ENCODE measurements at regions not wholly inside any gene's neighbourhood (a gene's known extent, or its start where the extent isn't known, plus 50 kb on each side); places are given as distances from the start of the nearest gene placed in this dataset.

DNA sequence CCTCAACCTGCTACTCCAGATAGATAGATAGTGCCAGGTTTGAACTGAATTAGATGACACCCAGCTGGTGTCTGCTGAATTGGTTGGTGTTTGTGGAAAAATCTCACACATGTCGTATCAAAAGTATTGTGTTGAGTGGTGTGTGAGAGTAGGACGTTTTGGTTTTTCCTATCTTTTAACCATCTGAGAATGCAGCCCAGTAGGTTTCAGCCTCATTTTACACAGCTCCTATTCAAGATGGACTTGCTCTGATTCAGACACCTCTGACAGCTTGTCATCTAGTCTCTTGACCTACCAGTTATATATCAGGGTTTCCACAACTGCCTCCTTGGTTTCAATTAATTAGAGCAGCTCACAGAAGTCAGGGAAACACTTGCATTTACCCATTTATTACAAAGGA lies 254.4 kb downstream of the KTN1 start:
- DNase-seq = no peak
- H3K27me3 ChIP-seq (ENCODE audit: insufficient read depth, low read length) = no peaks in the 10 kb centered on the region
- no peak overlapping the region for H2BK120ac ChIP-seq (ENCODE audit: insufficient read depth, low read length, poor library complexity)
- no peaks in the 10 kb centered on the region for H3K79me2 ChIP-seq (ENCODE audit: control insufficient read depth, insufficient read depth, low read length, poor library complexity)
- no peak overlapping the region for H2BK12ac ChIP-seq (ENCODE audit: low read length)
- peaks cover 2% of the 10 kb centered on the region for H3K9me3 ChIP-seq (ENCODE audit: insufficient read depth, low read depth, low read length)
- no peak overlapping the region for H2BK5ac ChIP-seq (ENCODE audit: low read depth, low read length, poor library complexity)
- no peak overlapping the region for H2AK5ac ChIP-seq (ENCODE audit: low read length)
- H3K36me3 ChIP-seq (ENCODE audit: control insufficient read depth in 1 of 2, insufficient read depth in 2 of 2, low read length in 2 of 2) = no peaks in the 10 kb centered on the region
- H3K23ac ChIP-seq (ENCODE audit: low read length) = no peak overlapping the region
- no peak overlapping the region for H3K18ac ChIP-seq (ENCODE audit: low read length)
- H4K91ac ChIP-seq (ENCODE audit: low read depth, low read length) = no peak overlapping the region
- no peaks in the 10 kb centered on the region for H3K4me1 ChIP-seq (ENCODE audit: control insufficient read depth in 1 of 2, insufficient read depth in 2 of 2, low read length in 2 of 2)
- no peak overlapping the region for H3K27ac ChIP-seq (ENCODE audit: low read depth, low read length)
- no peak overlapping the region for H3K4me2 ChIP-seq (ENCODE audit: low read length)
- WGBS (ENCODE audit: extremely low coverage, insufficient coverage, insufficient read length) = no CpG with 5 or more reads among the region's 2 CpGs
- H3K14ac ChIP-seq (ENCODE audit: low read length) = no peak overlapping the region
- no peak overlapping the region for H2AFZ ChIP-seq (ENCODE audit: insufficient read depth, low read length, poor library complexity)
- H3K4ac ChIP-seq (ENCODE audit: low read depth, low read length) = no peak overlapping the region
- H4K12ac ChIP-seq (ENCODE audit: low read depth, low read length) = no peak overlapping the region
- no peak overlapping the region for H3K4me3 ChIP-seq (ENCODE audit: low read depth, low read length)
- H4K8ac ChIP-seq (ENCODE audit: low read depth, low read length) = no peak overlapping the region
- no peak overlapping the region for H3K9ac ChIP-seq (ENCODE audit: low read length)
- H3K79me1 ChIP-seq (ENCODE audit: low read length) = no peaks in the 10 kb centered on the region

DNA sequence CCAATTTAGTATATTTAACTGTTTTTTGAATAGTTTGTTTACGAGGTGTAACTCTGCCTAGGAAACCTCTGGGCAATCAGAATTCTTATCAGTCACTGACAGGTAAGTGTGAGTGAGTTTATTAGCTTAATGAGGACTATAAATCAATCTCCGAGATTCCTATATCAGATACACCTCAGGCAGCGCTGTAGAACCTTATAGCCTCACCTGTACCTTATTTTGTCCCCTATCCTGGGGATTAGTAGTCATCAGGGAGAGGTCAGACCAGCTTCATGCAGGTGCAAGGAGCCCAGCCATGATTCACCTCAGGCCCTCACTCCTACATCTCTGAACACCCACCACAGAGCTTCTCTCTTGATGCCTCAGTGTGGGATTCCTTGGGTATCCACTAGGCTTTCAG lies 256.0 kb downstream of the KTN1 start:
- Histone ChIP-seq H3K79me2 (ENCODE audit: control insufficient read depth, insufficient read depth, low read length, poor library complexity) (no peaks in the 10 kb centered on the region), H3K9ac (ENCODE audit: low read length) (no peak overlapping the region), H2BK12ac (ENCODE audit: low read length) (no peak overlapping the region), H2BK120ac (ENCODE audit: insufficient read depth, low read length, poor library complexity) (no peak overlapping the region), H3K27ac (ENCODE audit: low read depth, low read length) (no peak overlapping the region), H4K91ac (ENCODE audit: low read depth, low read length) (no peak overlapping the region), H3K36me3 (ENCODE audit: control insufficient read depth in 1 of 2, insufficient read depth in 2 of 2, low read length in 2 of 2) (no peaks in the 10 kb centered on the region), H2BK5ac (ENCODE audit: low read depth, low read length, poor library complexity) (no peak overlapping the region), H4K12ac (ENCODE audit: low read depth, low read length) (no peak overlapping the region), H2AK5ac (ENCODE audit: low read length) (no peak overlapping the region), H2AFZ (ENCODE audit: insufficient read depth, low read length, poor library complexity) (no peak overlapping the region), H3K27me3 (ENCODE audit: insufficient read depth, low read length) (no peaks in the 10 kb centered on the region), H3K4ac (ENCODE audit: low read depth, low read length) (no peak overlapping the region), H3K4me1 (ENCODE audit: control insufficient read depth in 1 of 2, insufficient read depth in 2 of 2, low read length in 2 of 2) (no peaks in the 10 kb centered on the region), H3K14ac (ENCODE audit: low read length) (no peak overlapping the region), H3K79me1 (ENCODE audit: low read length) (no peaks in the 10 kb centered on the region), H4K8ac (ENCODE audit: low read depth, low read length) (no peak overlapping the region), H3K23ac (ENCODE audit: low read length) (peak overlapping the region; percentile 40), H3K9me3 (ENCODE audit: insufficient read depth, low read depth, low read length) (peaks cover 2% of the 10 kb centered on the region), H3K18ac (ENCODE audit: low read length) (no peak overlapping the region), H3K4me2 (ENCODE audit: low read length) (no peak overlapping the region), H3K4me3 (ENCODE audit: low read depth, low read length) (no peak overlapping the region)
- WGBS (ENCODE audit: extremely low coverage, insufficient coverage, insufficient read length) = no CpG with 5 or more reads among the region's 3 CpGs
- DNase-seq = no peak

GRCh38 chr14:55837467-55837866 lies 257.5 kb downstream of the KTN1 start:
- no peak for DNase-seq
- H2BK12ac ChIP-seq (ENCODE audit: low read length) = no peak overlapping the region
- H3K9ac ChIP-seq (ENCODE audit: low read length) = no peak overlapping the region
- H4K91ac ChIP-seq (ENCODE audit: low read depth, low read length) = no peak overlapping the region
- no peak overlapping the region for H3K18ac ChIP-seq (ENCODE audit: low read length)
- no peaks in the 10 kb centered on the region for H3K79me2 ChIP-seq (ENCODE audit: control insufficient read depth, insufficient read depth, low read length, poor library complexity)
- H3K4me1 ChIP-seq (ENCODE audit: control insufficient read depth in 1 of 2, insufficient read depth in 2 of 2, low read length in 2 of 2) = no peaks in the 10 kb centered on the region
- H2AK5ac ChIP-seq (ENCODE audit: low read length) = no peak overlapping the region
- no peaks in the 10 kb centered on the region for H3K36me3 ChIP-seq (ENCODE audit: control insufficient read depth in 1 of 2, insufficient read depth in 2 of 2, low read length in 2 of 2)
- no peak overlapping the region for H2BK120ac ChIP-seq (ENCODE audit: insufficient read depth, low read length, poor library complexity)
- H3K4ac ChIP-seq (ENCODE audit: low read depth, low read length) = no peak overlapping the region
- H3K27ac ChIP-seq (ENCODE audit: low read depth, low read length) = no peak overlapping the region
- no peaks in the 10 kb centered on the region for H3K79me1 ChIP-seq (ENCODE audit: low read length)
- no peak overlapping the region for H4K12ac ChIP-seq (ENCODE audit: low read depth, low read length)
- H3K4me2 ChIP-seq (ENCODE audit: low read length) = no peak overlapping the region
- H3K4me3 ChIP-seq (ENCODE audit: low read depth, low read length) = no peak overlapping the region
- H3K23ac ChIP-seq (ENCODE audit: low read length) = no peak overlapping the region
- H3K14ac ChIP-seq (ENCODE audit: low read length) = no peak overlapping the region
- no peak overlapping the region for H4K8ac ChIP-seq (ENCODE audit: low read depth, low read length)
- peaks cover 2% of the 10 kb centered on the region for H3K9me3 ChIP-seq (ENCODE audit: insufficient read depth, low read depth, low read length)
- H3K27me3 ChIP-seq (ENCODE audit: insufficient read depth, low read length) = no peaks in the 10 kb centered on the region
- no peak overlapping the region for H2BK5ac ChIP-seq (ENCODE audit: low read depth, low read length, poor library complexity)
- no CpG with 5 or more reads among the region's 1 CpG for WGBS (ENCODE audit: extremely low coverage, insufficient coverage, insufficient read length)
- H2AFZ ChIP-seq (ENCODE audit: insufficient read depth, low read length, poor library complexity) = no peak overlapping the region

- H3K79me1 ChIP-seq (ENCODE audit: low read length) = no peaks in the 10 kb centered on the region
- H3K23ac ChIP-seq (ENCODE audit: low read length) = no peak overlapping the region
- no peak overlapping the region for H2AFZ ChIP-seq (ENCODE audit: insufficient read depth, low read length, poor library complexity)
- no peak overlapping the region for H3K14ac ChIP-seq (ENCODE audit: low read length)
- H2AK5ac ChIP-seq (ENCODE audit: low read length) = no peak overlapping the region
- DNase-seq = no peak
- no peak overlapping the region for H3K4me3 ChIP-seq (ENCODE audit: low read depth, low read length)
- WGBS (ENCODE audit: extremely low coverage, insufficient coverage, insufficient read length) = no CpG with 5 or more reads among the region's 3 CpGs
- no peak overlapping the region for H2BK12ac ChIP-seq (ENCODE audit: low read length)
- no peaks in the 10 kb centered on the region for H3K27me3 ChIP-seq (ENCODE audit: insufficient read depth, low read length)
- no peak overlapping the region for H3K4me2 ChIP-seq (ENCODE audit: low read length)
- H3K36me3 ChIP-seq (ENCODE audit: control insufficient read depth in 1 of 2, insufficient read depth in 2 of 2, low read length in 2 of 2) = no peaks in the 10 kb centered on the region
- H3K4me1 ChIP-seq (ENCODE audit: control insufficient read depth in 1 of 2, insufficient read depth in 2 of 2, low read length in 2 of 2) = no peaks in the 10 kb centered on the region
- no peak overlapping the region for H3K9ac ChIP-seq (ENCODE audit: low read length)
- no peaks in the 10 kb centered on the region for H3K79me2 ChIP-seq (ENCODE audit: control insufficient read depth, insufficient read depth, low read length, poor library complexity)
- no peak overlapping the region for H3K27ac ChIP-seq (ENCODE audit: low read depth, low read length)
- no peak overlapping the region for H4K91ac ChIP-seq (ENCODE audit: low read depth, low read length)
- H4K8ac ChIP-seq (ENCODE audit: low read depth, low read length) = no peak overlapping the region
- no peak overlapping the region for H2BK120ac ChIP-seq (ENCODE audit: insufficient read depth, low read length, poor library complexity)
- H3K9me3 ChIP-seq (ENCODE audit: insufficient read depth, low read depth, low read length) = peaks cover 2% of the 10 kb centered on the region
- no peak overlapping the region for H4K12ac ChIP-seq (ENCODE audit: low read depth, low read length)
- no peak overlapping the region for H3K4ac ChIP-seq (ENCODE audit: low read depth, low read length)
- no peak overlapping the region for H2BK5ac ChIP-seq (ENCODE audit: low read depth, low read length, poor library complexity)
- H3K18ac ChIP-seq (ENCODE audit: low read length) = no peak overlapping the region
These were observed 258.6 kb downstream of the KTN1 start for GRCh38 chr14:55838529-55839052.

Measured in trophoblast cell (in vitro differentiated cells and primary cell).